ENCODE measurements at regions not wholly inside any gene's neighbourhood (a gene's known extent, or its start where the extent isn't known, plus 50 kb on each side); places are given as distances from the start of the nearest gene placed in this dataset.

DNA sequence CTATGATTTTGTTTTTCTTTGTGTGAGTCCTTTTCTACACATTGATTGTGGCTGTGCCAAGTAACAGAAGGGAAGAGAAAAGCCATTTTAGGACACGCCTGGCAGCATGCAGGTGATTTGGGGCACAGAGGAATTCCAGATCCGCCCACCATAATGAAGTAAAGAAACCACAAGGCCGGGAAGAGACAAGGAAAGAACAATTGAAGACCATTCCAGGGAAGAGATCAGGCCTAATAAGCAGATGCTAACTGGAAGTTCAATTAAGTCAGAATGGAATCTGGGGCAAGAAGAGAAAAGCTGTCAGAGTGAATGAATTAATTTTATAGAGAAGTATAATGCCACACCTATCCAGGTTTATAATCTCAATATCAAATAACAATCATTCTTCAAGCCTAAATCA, 110.2 kb upstream of the ISL1 start:
- H3K4me3 ChIP-seq = no peak overlapping the region
- H3K27ac ChIP-seq = no peak overlapping the region
- TF ChIP-seq EZH2phosphoT487 (IDR thresholded peaks at IDR 0.05; ENCODE audit: low read depth, severe bottlenecking, unreplicated experiment) (no peak), EZH2 (IDR thresholded peaks at IDR 0.05; ENCODE audit: borderline replicate concordance) (no peak)
- TF ChIP-seq, protein P1, sequence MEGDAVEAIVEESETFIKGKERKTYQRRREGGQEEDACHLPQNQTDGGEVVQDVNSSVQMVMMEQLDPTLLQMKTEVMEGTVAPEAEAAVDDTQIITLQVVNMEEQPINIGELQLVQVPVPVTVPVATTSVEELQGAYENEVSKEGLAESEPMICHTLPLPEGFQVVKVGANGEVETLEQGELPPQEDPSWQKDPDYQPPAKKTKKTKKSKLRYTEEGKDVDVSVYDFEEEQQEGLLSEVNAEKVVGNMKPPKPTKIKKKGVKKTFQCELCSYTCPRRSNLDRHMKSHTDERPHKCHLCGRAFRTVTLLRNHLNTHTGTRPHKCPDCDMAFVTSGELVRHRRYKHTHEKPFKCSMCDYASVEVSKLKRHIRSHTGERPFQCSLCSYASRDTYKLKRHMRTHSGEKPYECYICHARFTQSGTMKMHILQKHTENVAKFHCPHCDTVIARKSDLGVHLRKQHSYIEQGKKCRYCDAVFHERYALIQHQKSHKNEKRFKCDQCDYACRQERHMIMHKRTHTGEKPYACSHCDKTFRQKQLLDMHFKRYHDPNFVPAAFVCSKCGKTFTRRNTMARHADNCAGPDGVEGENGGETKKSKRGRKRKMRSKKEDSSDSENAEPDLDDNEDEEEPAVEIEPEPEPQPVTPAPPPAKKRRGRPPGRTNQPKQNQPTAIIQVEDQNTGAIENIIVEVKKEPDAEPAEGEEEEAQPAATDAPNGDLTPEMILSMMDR (IDR thresholded peaks at IDR 0.05; ENCODE audit: poor library complexity) = no peak
- no peak overlapping the region for H2AFZ ChIP-seq
- no peaks in the 10 kb centered on the region for H3K36me3 ChIP-seq (replicated peaks; ENCODE audit: insufficient read depth, low read depth)
- H3K27me3 ChIP-seq = no peaks in the 10 kb centered on the region
- no peaks in the 10 kb centered on the region for H3K9me3 ChIP-seq (ENCODE audit: low read depth)
- H3K4me2 ChIP-seq = no peak overlapping the region
- no peaks in the 10 kb centered on the region for H3K9me2 ChIP-seq (replicated peaks; ENCODE audit: insufficient read depth)
- DNase-seq (ENCODE audit: low spot score) = no peak
- H3K4me1 ChIP-seq (ENCODE audit: insufficient read depth) = no peaks in the 10 kb centered on the region
- WGBS (ENCODE audit: low lambda C conversion rate, missing lambda C conversion rate) = 73% methylated on average over 3 of the region's 3 CpGs
- no peaks in the 10 kb centered on the region for H4K20me1 ChIP-seq (ENCODE audit: insufficient read depth, poor library complexity, severe bottlenecking)
- no peaks in the 10 kb centered on the region for H3K79me2 ChIP-seq

DNA sequence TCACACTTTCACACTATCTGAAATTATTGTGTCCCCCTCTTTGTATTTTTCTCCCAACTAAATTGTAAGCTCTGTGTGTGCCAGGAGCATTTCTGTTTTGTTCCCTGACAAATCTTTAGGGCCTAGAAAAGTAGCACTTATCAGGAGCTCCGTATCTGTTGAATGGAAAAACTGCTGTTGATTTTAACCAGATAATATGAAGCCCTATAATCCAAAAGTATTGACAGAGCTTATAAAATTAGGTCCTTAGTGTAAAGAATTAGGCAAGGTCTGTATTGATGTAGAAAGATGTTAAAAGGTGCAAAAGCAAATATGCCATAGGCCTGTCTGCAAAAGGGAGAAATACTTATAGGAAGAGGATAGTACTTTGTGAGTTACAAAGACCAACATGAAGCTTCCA, 109.4 kb upstream of the ISL1 start:
- Histone ChIP-seq H2AFZ (no peak overlapping the region), H3K4me3 (no peak overlapping the region), H3K27me3 (no peaks in the 10 kb centered on the region), H4K20me1 (ENCODE audit: insufficient read depth, poor library complexity, severe bottlenecking) (no peaks in the 10 kb centered on the region), H3K9me2 (replicated peaks; ENCODE audit: insufficient read depth) (no peaks in the 10 kb centered on the region), H3K27ac (no peak overlapping the region), H3K9me3 (ENCODE audit: low read depth) (no peaks in the 10 kb centered on the region), H3K4me2 (no peak overlapping the region), H3K4me1 (ENCODE audit: insufficient read depth) (no peaks in the 10 kb centered on the region), H3K36me3 (replicated peaks; ENCODE audit: insufficient read depth, low read depth) (no peaks in the 10 kb centered on the region), H3K79me2 (no peaks in the 10 kb centered on the region)
- DNase-seq (ENCODE audit: low spot score) = no peak
- WGBS (ENCODE audit: low lambda C conversion rate, missing lambda C conversion rate) = 29% methylated on average over 1 of the region's 1 CpG
- TF ChIP-seq EZH2 (IDR thresholded peaks at IDR 0.05; ENCODE audit: borderline replicate concordance) (no peak), EZH2phosphoT487 (IDR thresholded peaks at IDR 0.05; ENCODE audit: low read depth, severe bottlenecking, unreplicated experiment) (peak; percentile 94)

DNA sequence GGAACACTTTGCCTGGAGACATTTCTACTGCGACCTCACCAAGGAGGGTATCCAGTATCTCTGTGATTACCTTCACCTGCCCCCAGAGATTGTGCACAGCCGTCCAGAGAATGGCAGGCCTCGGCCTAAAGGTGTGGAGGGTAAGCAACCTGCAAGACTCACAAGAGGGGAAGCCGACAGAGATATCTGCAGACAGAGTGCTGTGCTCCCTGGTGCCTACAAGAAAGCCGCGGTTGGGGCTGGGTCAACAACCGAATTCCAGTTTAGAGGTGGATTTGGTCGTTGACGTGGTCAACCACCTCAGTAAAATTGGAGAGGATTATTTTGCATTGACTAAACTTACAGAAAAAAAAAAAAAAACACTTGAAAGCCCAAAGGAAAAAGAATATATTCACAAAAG, 107.8 kb upstream of the ISL1 start:
- WGBS (ENCODE audit: low lambda C conversion rate, missing lambda C conversion rate) = 96% methylated on average over 9 of the region's 9 CpGs

DNA sequence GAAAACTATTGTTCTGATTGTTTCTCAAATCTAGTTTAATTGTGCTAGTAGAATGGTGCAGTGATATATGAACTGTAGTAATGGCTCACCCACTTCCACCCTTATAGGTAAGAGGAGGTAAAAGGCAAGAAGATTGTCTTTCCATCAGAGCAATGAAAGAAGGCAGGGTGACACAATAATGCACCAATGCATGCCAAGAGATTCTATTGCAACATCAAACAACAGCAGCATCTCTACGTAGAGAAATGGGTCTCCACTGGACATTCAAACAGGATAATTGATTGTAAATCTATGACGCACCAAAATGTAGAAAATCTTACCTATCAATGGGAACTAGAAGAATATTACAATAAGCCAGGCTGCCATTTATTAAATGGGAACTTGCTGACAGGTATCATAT, 107.0 kb upstream of the ISL1 start:
- no peak for DNase-seq (ENCODE audit: low spot score)
- H3K79me2 ChIP-seq = no peaks in the 10 kb centered on the region
- no peaks in the 10 kb centered on the region for H3K27me3 ChIP-seq
- 90% methylated on average over 2 of the region's 2 CpGs for WGBS (ENCODE audit: low lambda C conversion rate, missing lambda C conversion rate)
- no peaks in the 10 kb centered on the region for H4K20me1 ChIP-seq (ENCODE audit: insufficient read depth, poor library complexity, severe bottlenecking)
- no peak overlapping the region for H3K4me2 ChIP-seq
- no peaks in the 10 kb centered on the region for H3K9me2 ChIP-seq (replicated peaks; ENCODE audit: insufficient read depth)
- H3K4me1 ChIP-seq (ENCODE audit: insufficient read depth) = no peaks in the 10 kb centered on the region
- H3K27ac ChIP-seq = no peak overlapping the region
- TF ChIP-seq, protein P1 (IDR thresholded peaks at IDR 0.05; ENCODE audit: poor library complexity) = no peak
- TF ChIP-seq EZH2phosphoT487 (IDR thresholded peaks at IDR 0.05; ENCODE audit: low read depth, severe bottlenecking, unreplicated experiment) = no peak
- TF ChIP-seq EZH2 (IDR thresholded peaks at IDR 0.05; ENCODE audit: borderline replicate concordance) = no peak
- no peaks in the 10 kb centered on the region for H3K36me3 ChIP-seq (replicated peaks; ENCODE audit: insufficient read depth, low read depth)
- H3K4me3 ChIP-seq = no peak overlapping the region
- H2AFZ ChIP-seq = no peak overlapping the region
- H3K9me3 ChIP-seq (ENCODE audit: low read depth) = no peaks in the 10 kb centered on the region

More for the DNA sequence above, 107.8 kb upstream of the ISL1 start:
- no peaks in the 10 kb centered on the region for H3K27me3 ChIP-seq
- H3K79me2 ChIP-seq = no peaks in the 10 kb centered on the region
- no peaks in the 10 kb centered on the region for H4K20me1 ChIP-seq (ENCODE audit: insufficient read depth, poor library complexity, severe bottlenecking)
- H2AFZ ChIP-seq = no peak overlapping the region
- H3K4me1 ChIP-seq (ENCODE audit: insufficient read depth) = no peaks in the 10 kb centered on the region
- TF ChIP-seq EZH2phosphoT487 (IDR thresholded peaks at IDR 0.05; ENCODE audit: low read depth, severe bottlenecking, unreplicated experiment) (no peak), EZH2 (IDR thresholded peaks at IDR 0.05; ENCODE audit: borderline replicate concordance) (no peak)
- TF ChIP-seq, protein P1 (IDR thresholded peaks at IDR 0.05; ENCODE audit: poor library complexity) = no peak
- H3K4me2 ChIP-seq = no peak overlapping the region
- no peaks in the 10 kb centered on the region for H3K36me3 ChIP-seq (replicated peaks; ENCODE audit: insufficient read depth, low read depth)
- no peaks in the 10 kb centered on the region for H3K9me2 ChIP-seq (replicated peaks; ENCODE audit: insufficient read depth)
- no peaks in the 10 kb centered on the region for H3K9me3 ChIP-seq (ENCODE audit: low read depth)
- DNase-seq (ENCODE audit: low spot score) = no peak
- H3K4me3 ChIP-seq = no peak overlapping the region
- no peak overlapping the region for H3K27ac ChIP-seq

All from hepatocyte (in vitro differentiated cells).